ENCODE measurements at regions not wholly inside any gene's neighbourhood (a gene's known extent, or its start where the extent isn't known, plus 50 kb on each side); places are given as distances from the start of the nearest gene placed in this dataset.
"Not testable (repeated sequence)": the region's sequence is repeated elsewhere in the genome, so short reads cannot be mapped to it uniquely, and the experiment has no call there.

DNA sequence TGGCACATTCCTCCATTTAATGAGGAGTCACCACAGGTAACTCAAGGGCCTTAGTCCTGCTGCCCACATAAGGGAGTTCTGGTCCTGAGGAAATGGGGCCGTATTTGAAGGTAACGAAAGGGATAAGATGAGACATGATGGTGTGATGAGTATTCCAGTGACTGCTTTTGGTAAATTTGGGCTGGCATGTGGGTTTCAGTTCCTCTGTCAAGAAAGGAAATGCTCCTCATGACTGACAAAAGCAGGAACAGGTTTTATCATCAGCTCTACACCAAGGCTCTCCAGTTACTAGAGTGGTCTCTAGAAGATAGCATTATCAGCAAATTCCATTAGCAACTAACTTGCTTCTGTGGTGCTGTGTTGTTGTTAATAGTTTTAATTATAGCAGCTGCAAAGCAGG, 161.8 kb upstream of the PTPN20 start:
- H3K27ac Mint-ChIP-seq; H4K8ac ChIP-seq (replicated peaks; ENCODE audit: insufficient read length, low read depth, low read length); H4K20me1 ChIP-seq (ENCODE audit: control insufficient read depth, insufficient read depth, insufficient read length); H3K79me1 ChIP-seq (ENCODE audit: insufficient read depth, low read depth, low read length, poor library complexity, severe bottlenecking); H3K9ac ChIP-seq (ENCODE audit: extremely low read depth, insufficient read length, low read length); H3K4me1 ChIP-seq (ENCODE audit: insufficient read depth, low read length); H3K9me3 ChIP-seq (ENCODE audit: control insufficient read depth, low read depth, low read length); H2BK20ac ChIP-seq (ENCODE audit: low read depth, low read length, poor library complexity, severe bottlenecking); H3K4me2 ChIP-seq (ENCODE audit: insufficient read depth, insufficient read length, low read length); H3K36me3 Mint-ChIP-seq (ENCODE audit: insufficient read depth in 1 of 3, low read depth in 3 of 3); DNase-seq; H3K27ac ChIP-seq (ENCODE audit: insufficient read length, low read depth, low read length); H3K9me3 Mint-ChIP-seq; H2BK12ac ChIP-seq (ENCODE audit: insufficient read length, low read depth, low read length); H3K4ac ChIP-seq (ENCODE audit: low read depth, low read length); H4K91ac ChIP-seq (ENCODE audit: insufficient read length, low read depth, low read length); H3K27me3 ChIP-seq (ENCODE audit: insufficient read depth, low read length); H3K23me2 ChIP-seq (ENCODE audit: insufficient read length, low read depth, low read length, poor library complexity, severe bottlenecking); H3K4me3 Mint-ChIP-seq; H2BK15ac ChIP-seq (ENCODE audit: low read depth, low read length); H3K18ac ChIP-seq (ENCODE audit: insufficient read length, low read depth, low read length); H2BK5ac ChIP-seq (ENCODE audit: insufficient read length, low read length); H3T11ph ChIP-seq (ENCODE audit: low read length); H3K14ac ChIP-seq (ENCODE audit: insufficient read depth, low read length); H3K56ac ChIP-seq (ENCODE audit: insufficient read length, low read depth, low read length); H2AFZ ChIP-seq (ENCODE audit: low read length); H2BK120ac ChIP-seq (ENCODE audit: low read depth, low read length, poor library complexity, severe bottlenecking); H3K79me2 ChIP-seq (ENCODE audit: insufficient read depth, low read length); H3K23ac ChIP-seq (ENCODE audit: insufficient read length, low read depth, low read length); H3K27me3 Mint-ChIP-seq (ENCODE audit: low read depth); H4K5ac ChIP-seq (ENCODE audit: insufficient read length, low read depth, low read length); H3K4me1 Mint-ChIP-seq; H2AK5ac ChIP-seq (ENCODE audit: insufficient read length, low read length): not testable (repeated sequence)
- no CpG with 5 or more reads among the region's 2 CpGs for whole genome bisulfite sequencing (ENCODE audit: extremely low coverage, insufficient read length, low lambda C conversion rate)

DNA sequence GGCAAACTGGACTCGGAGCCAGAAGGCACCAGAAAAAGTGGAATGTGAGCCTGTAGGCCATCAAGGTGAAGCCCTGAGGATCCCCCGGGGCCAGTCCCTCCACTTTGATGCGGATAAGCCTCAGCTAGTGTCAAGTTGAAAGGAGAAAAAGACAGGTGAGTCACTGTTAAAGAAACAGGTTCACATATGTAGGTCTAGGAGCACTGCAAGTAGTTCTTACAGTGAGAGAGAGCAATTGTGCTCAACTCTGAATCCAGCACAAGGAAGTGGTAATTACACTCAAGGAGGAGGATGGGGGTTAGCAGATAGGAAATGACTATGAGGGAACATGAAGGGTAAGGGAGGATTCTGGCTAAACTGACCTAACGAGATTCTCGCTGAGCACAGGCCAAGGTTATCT, 157.5 kb upstream of the PTPN20 start:
- not testable (repeated sequence) for H3K9ac ChIP-seq (ENCODE audit: extremely low read depth, insufficient read length, low read length); H4K91ac ChIP-seq (ENCODE audit: insufficient read length, low read depth, low read length); H2BK12ac ChIP-seq (ENCODE audit: insufficient read length, low read depth, low read length); H4K8ac ChIP-seq (replicated peaks; ENCODE audit: insufficient read length, low read depth, low read length); H3K9me3 ChIP-seq (ENCODE audit: control insufficient read depth, low read depth, low read length); H3K79me2 ChIP-seq (ENCODE audit: insufficient read depth, low read length); H3K9me3 Mint-ChIP-seq; H3K56ac ChIP-seq (ENCODE audit: insufficient read length, low read depth, low read length); H4K5ac ChIP-seq (ENCODE audit: insufficient read length, low read depth, low read length); H3K27ac Mint-ChIP-seq; H2BK120ac ChIP-seq (ENCODE audit: low read depth, low read length, poor library complexity, severe bottlenecking); H3K4me1 ChIP-seq (ENCODE audit: insufficient read depth, low read length); H2BK20ac ChIP-seq (ENCODE audit: low read depth, low read length, poor library complexity, severe bottlenecking); H3K27ac ChIP-seq (ENCODE audit: insufficient read length, low read depth, low read length); H2BK5ac ChIP-seq (ENCODE audit: insufficient read length, low read length); H3K27me3 ChIP-seq (ENCODE audit: insufficient read depth, low read length); H3K4me3 Mint-ChIP-seq; H3K79me1 ChIP-seq (ENCODE audit: insufficient read depth, low read depth, low read length, poor library complexity, severe bottlenecking); H3K14ac ChIP-seq (ENCODE audit: insufficient read depth, low read length); H3K27me3 Mint-ChIP-seq (ENCODE audit: low read depth); H3K4me2 ChIP-seq (ENCODE audit: insufficient read depth, insufficient read length, low read length); H3K4ac ChIP-seq (ENCODE audit: low read depth, low read length); H3T11ph ChIP-seq (ENCODE audit: low read length); H3K23ac ChIP-seq (ENCODE audit: insufficient read length, low read depth, low read length); H4K20me1 ChIP-seq (ENCODE audit: control insufficient read depth, insufficient read depth, insufficient read length); H3K36me3 Mint-ChIP-seq (ENCODE audit: insufficient read depth in 1 of 3, low read depth in 3 of 3); H3K18ac ChIP-seq (ENCODE audit: insufficient read length, low read depth, low read length); H3K23me2 ChIP-seq (ENCODE audit: insufficient read length, low read depth, low read length, poor library complexity, severe bottlenecking); H2BK15ac ChIP-seq (ENCODE audit: low read depth, low read length); H2AFZ ChIP-seq (ENCODE audit: low read length); DNase-seq; H2AK5ac ChIP-seq (ENCODE audit: insufficient read length, low read length); H3K4me1 Mint-ChIP-seq
- no CpG with 5 or more reads among the region's 5 CpGs for WGBS (ENCODE audit: extremely low coverage, insufficient read length, low lambda C conversion rate)

DNA sequence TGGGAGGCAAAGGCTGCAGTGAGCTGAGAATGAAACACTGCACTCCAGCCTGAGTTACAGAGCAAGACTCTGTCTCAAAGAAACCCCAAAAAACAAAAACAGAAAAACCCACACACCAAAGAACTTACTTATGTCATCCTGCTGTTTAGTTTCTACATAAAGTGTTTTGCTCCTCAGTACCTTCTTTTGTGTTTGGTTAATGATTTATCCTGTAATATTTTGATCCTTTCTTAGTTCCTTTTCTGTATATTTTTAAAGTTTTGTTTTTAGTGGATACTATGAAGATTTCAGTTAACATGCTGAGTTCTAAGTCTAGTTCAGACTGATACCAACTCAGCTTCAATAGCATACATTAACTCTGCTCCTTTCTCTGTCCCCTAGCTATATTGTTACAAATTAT, 149.8 kb upstream of the PTPN20 start:
- not testable (repeated sequence) for H3K27me3 ChIP-seq (ENCODE audit: insufficient read depth, low read length); H4K5ac ChIP-seq (ENCODE audit: insufficient read length, low read depth, low read length); H3K23ac ChIP-seq (ENCODE audit: insufficient read length, low read depth, low read length); H3K4me1 Mint-ChIP-seq; H3T11ph ChIP-seq (ENCODE audit: low read length); H2AK5ac ChIP-seq (ENCODE audit: insufficient read length, low read length); H3K14ac ChIP-seq (ENCODE audit: insufficient read depth, low read length); H2BK20ac ChIP-seq (ENCODE audit: low read depth, low read length, poor library complexity, severe bottlenecking); H3K4me1 ChIP-seq (ENCODE audit: insufficient read depth, low read length); H2BK120ac ChIP-seq (ENCODE audit: low read depth, low read length, poor library complexity, severe bottlenecking); H3K79me1 ChIP-seq (ENCODE audit: insufficient read depth, low read depth, low read length, poor library complexity, severe bottlenecking); H3K9ac ChIP-seq (ENCODE audit: extremely low read depth, insufficient read length, low read length); H3K4me3 Mint-ChIP-seq; H3K27me3 Mint-ChIP-seq (ENCODE audit: low read depth); H2BK15ac ChIP-seq (ENCODE audit: low read depth, low read length); H3K79me2 ChIP-seq (ENCODE audit: insufficient read depth, low read length); H3K9me3 ChIP-seq (ENCODE audit: control insufficient read depth, low read depth, low read length); H2BK5ac ChIP-seq (ENCODE audit: insufficient read length, low read length); H2BK12ac ChIP-seq (ENCODE audit: insufficient read length, low read depth, low read length); H3K4me2 ChIP-seq (ENCODE audit: insufficient read depth, insufficient read length, low read length); H4K91ac ChIP-seq (ENCODE audit: insufficient read length, low read depth, low read length); H3K23me2 ChIP-seq (ENCODE audit: insufficient read length, low read depth, low read length, poor library complexity, severe bottlenecking); DNase-seq; H4K20me1 ChIP-seq (ENCODE audit: control insufficient read depth, insufficient read depth, insufficient read length); H3K27ac Mint-ChIP-seq; H3K27ac ChIP-seq (ENCODE audit: insufficient read length, low read depth, low read length); H2AFZ ChIP-seq (ENCODE audit: low read length); H3K4ac ChIP-seq (ENCODE audit: low read depth, low read length); H4K8ac ChIP-seq (replicated peaks; ENCODE audit: insufficient read length, low read depth, low read length); H3K56ac ChIP-seq (ENCODE audit: insufficient read length, low read depth, low read length); H3K9me3 Mint-ChIP-seq; H3K36me3 Mint-ChIP-seq (ENCODE audit: insufficient read depth in 1 of 3, low read depth in 3 of 3); H3K18ac ChIP-seq (ENCODE audit: insufficient read length, low read depth, low read length)
